Amniotic epithelial cell (primary cell): ENCODE measurements at regions not wholly inside any gene's neighbourhood (a gene's known extent, or its start where the extent isn't known, plus 50 kb on each side); places are given as distances from the start of the nearest gene placed in this dataset.

ENCODE experiments used
- DNase-seq: peaks from one replicate; pipeline ENCODE4 v3.0.0-alpha.2; 2010; ENCODE audit warnings: low read depth

- DNase-seq = no peak
Observed at GRCh38 chr2:21253311-21254027, 129.7 kb downstream of the TDRD15 start.

DNA sequence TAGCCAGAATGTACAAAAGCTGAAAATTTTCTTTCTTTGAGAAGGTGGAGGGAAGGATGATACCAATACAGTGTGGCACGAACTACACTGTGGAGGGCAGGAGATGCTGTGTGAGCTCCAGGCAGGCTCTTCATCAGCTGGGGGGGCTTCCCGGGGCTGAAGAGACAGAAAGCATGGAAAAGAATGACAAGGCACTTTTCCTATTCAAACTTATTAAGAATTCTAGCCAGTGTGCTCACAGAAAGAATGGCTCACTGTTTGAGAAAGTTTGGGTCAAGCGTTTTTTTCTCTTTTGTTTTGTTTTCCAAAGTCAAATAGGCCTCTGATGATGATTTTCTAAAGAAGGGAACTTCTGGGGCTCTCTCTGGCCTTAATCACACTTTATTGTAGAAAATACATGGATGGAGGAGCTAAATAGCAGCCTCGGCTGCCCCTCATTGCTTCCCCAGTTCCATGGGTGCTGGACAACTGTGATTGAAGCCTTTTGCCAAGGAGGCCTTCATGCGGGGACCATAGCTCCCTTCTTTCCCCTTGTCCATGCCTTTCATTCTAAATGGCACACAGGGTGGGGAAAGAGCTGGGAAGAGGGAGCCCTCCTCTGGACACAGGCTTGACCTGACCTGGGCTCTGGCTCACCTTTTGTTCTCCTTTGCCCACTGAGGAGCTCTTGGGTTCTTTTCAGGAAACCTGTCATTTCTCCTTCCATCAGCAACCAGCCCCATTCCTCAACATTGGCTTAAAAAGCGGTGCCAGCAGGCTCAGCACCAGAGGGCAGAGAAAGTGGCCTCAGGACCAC is 130.6 kb downstream of the TDRD15 start:
- DNase-seq = no peak

DNA sequence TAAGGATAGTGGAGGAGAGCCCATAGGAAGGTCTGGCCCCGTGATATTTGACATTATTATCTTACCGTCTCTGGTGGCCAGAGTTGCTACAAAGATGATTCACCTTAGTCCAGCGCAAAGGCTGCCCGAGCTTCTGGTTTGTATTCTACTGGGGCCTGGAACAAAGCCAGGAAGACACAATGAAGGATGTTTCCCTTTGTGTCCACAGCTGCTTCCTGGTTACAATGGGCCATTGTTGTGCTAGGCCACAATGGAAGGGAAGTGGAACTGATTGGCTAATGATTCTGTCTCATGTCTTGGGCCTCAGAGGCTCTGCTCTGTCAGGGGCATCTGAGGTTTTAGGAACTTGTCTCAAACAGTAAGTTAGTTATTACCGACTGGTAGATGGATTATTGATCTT is 132.2 kb downstream of the TDRD15 start:
- DNase-seq = no peak

- no peak for DNase-seq
Observed at GRCh38 chr2:21257621-21258020, 133.9 kb downstream of the TDRD15 start.

- no peak for DNase-seq
Observed at GRCh38 chr2:21258082-21258481, 134.3 kb downstream of the TDRD15 start.

DNA sequence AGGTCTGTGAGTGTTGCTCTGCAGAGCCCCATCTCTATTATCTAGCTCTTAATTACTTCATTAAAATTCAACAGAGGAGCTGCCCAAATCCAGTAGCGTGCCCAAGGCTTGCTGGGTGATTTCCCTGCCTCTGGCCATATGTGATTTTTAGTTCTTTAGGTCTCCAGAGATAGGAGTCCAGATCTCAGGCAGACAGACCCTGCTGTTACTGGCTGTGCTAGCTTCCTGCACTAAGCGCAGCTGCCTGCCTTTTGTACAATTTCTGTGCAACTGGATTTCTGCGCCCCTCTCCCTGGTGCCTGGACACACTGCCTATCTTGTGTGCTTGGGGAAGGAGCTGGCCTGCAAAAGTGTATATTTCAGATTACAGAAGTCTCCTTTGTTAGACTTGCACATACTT is 136.5 kb downstream of the TDRD15 start:
- no peak for DNase-seq

- no peak for DNase-seq
Observed at GRCh38 chr2:21261591-21261990, 137.8 kb downstream of the TDRD15 start.

DNA sequence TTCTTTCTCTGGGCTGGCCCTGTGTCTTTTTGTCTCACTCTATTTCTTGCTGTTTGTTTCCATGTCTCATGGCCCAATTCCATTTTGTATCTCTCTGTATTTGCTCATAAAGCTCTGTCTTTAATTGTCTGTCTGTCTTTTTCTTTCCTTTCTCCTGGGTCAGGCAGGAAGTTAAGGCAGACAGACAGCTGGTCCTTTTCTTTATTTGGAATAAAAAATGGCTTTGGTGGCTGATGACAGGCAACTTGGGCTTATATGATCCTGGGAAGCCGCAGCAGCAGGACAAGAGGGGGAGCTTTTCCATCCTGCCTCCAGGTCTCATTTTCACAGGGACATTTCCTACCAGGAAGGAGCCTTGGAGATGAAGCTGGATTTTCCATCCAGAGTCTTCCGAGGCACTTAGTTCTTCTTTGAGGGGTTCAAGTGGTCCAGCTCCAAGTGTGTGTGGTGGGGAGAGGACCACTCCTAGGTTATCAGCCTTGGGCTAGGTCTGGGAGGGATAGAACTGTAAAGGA is 138.7 kb downstream of the TDRD15 start:
- DNase-seq = no peak

GRCh38 chr2:21263622-21264021 is 139.9 kb downstream of the TDRD15 start:
- no peak for DNase-seq

DNA sequence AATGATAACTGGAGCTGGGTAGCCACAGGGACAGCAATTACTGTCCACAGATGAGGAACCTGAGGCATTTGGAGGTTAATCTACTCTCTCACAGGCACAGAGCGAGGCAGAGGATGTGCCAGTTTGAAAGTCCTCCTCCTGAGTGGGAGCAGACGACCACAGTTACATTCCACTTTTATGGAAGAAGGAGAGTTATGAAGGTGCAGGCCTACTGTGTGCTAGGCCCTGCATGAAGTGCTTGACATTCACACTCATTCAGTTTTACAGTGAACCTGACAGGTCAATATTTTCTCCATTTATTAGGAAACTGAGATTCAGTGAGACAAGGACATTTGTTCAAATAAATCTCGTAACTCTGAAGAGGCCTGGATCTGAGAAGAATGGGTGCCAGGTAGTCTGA is 142.0 kb downstream of the TDRD15 start:
- DNase-seq = no peak

GRCh38 chr2:21267232-21267835 is 143.6 kb downstream of the TDRD15 start:
- DNase-seq = no peak

DNA sequence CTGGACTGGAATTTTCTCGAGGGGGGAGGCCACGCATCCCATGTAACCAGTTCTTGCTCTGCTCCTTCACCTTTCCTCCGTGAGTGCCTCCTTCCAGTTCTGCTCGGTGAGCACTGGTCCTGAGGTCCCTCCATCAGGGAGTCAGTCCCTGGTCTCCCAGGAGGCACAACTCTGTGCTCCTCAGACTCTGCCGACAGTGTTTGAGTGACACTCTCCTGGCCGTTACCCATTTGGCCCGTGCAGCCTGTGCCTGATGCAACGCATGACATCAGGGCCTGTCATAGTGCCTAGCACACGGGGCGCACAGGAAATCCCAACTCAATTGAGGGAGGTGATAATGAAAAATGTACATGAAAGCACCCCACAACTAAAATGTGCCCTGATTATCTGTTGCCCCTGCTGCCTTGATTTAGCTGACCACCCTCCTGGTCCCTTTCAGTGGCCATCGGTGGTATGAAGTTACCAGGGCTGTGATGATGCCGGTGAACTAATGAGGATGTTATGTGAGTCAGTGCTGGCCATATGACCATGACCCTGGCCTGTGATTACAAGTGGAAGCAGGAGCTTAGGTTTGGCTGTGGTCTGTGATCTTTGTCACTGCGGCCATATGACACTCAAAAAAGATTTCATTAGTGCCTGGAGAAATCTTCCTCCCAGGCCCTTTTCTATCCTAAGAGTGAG is 144.6 kb downstream of the TDRD15 start:
- no peak for DNase-seq

DNA sequence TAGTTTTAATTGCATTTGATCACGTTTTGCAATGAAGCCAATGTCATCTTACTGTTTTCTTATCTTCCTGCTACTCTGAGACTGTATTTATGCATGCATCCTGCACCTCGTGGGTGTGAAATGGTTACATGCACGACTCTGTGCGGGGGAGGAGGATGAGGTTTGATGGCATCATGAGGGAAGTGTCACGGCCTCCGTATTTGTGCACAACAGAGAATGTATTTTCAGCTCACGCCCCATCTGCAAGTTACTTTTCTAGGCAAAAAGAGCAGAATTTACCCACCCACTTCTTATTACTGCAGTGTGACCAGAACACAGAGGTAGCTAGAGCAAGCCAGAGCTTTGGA is 145.1 kb downstream of the TDRD15 start:
- DNase-seq = no peak

DNA sequence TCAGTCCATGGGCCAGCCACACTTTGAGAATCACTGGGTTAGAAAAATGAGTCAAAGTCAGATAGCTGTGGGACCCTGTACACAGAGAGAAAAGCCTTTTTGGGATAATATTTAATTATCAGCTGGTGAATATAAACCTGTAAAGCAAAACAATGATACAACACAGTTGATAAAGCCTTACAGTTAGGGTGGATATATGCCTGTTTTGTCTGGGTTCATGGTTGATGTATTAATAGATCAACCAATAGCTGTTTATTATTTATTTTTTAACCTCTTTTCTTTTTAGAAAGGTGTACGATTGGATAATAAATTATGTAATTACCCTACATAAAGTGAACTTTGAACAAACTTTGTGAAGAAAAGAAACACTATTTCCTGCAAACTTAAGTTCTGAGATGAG is 145.6 kb downstream of the TDRD15 start:
- no peak for DNase-seq

GRCh38 chr2:21270083-21270491 is 146.3 kb downstream of the TDRD15 start:
- no peak for DNase-seq

DNA sequence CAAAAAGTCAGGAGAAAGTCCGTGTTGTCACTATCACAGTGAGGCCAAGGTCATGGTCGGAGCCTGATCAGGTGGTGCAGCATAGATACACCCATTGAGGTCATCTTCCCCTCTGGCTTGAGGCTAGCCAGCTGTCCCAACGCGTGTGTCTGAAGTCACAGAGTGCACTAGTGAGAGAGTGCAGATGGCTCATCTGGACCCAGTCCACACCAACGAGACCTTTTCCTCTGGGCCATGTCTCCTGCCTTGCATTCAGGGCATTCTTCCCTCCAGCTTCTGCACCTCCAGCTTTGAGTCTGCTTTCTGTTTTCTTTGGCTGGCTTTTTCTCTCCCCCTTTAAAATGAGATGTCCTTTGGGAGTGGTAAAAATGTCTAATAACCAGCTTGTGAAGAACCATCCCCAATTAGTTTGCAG is 146.9 kb downstream of the TDRD15 start:
- no peak for DNase-seq

DNA sequence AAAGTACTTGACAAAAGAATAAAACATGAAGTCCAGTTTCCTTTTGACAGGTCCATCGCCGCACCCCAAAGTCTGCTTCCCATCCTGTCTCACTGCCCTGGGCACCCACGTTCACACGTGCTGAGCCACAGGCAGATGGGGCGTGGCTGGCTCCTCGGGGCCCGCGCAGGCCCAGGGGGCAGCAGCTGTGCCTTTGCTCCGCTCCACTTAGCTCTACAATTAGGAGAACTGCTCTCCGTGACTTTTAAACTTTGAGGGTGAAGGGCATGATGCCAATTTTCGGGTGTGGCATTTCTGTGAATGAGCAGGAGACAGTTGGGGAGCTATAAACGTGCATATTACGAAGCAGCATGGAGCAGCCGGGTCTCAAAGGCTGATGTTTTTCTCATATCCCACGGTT is 152.4 kb downstream of the TDRD15 start:
- DNase-seq = no peak

DNA sequence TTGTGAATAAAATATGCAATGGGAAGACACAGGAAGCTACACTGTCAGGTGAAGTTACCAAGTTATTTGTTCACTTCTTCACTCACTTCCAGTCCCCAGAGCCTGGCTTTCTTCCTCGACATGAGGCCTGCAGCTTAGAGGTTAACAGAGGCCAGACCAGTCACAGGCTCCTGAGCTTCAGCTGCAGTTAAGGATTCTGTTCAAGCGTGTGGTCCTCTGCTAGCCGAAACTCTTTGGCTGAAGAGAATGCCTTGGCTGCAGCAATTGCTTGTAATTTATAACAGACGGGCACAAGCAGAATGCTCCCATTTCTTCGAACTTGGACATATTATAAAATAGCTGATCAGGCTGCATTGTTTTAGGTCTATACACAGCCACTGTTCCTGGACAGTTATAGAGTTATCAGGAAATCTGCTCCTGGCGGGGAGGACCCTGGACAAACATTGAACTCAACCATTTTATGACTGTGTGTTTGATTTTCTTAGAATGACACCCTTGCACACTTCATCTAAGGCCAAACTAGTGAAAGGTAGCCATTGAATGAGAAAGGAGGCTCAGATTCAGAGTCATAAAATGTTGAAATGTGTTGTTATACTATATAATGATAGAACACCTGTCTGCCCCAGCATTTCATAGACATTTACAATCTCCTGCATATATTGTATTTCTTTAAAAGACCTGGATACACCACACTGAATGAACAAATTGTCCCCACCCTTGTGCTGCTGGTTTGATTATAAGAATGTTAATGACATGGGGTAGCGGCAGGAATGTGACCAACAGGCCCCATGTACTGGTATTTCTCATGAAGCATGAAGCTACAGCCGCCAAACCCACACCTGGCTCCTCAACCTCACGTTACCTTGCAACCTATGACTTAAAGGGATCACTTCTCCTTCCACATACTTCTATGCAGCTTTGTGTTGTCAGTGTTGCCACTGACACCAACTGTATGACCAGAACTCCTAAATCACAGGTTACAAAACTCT is 153.6 kb downstream of the TDRD15 start:
- no peak for DNase-seq

- DNase-seq = no peak
Observed at GRCh38 chr2:21279525-21279924, 155.8 kb downstream of the TDRD15 start.

GRCh38 chr2:21280793-21281192 is 157.0 kb downstream of the TDRD15 start:
- no peak for DNase-seq

- DNase-seq = no peak
Observed at GRCh38 chr2:21281384-21281783, 157.6 kb downstream of the TDRD15 start.
